ENCODE measurements at regions not wholly inside any gene's neighbourhood (a gene's known extent, or its start where the extent isn't known, plus 50 kb on each side); places are given as distances from the start of the nearest gene placed in this dataset.
"Not testable (repeated sequence)": the region's sequence is repeated elsewhere in the genome, so short reads cannot be mapped to it uniquely, and the experiment has no call there.

- no peak for DNase-seq (ENCODE audit: low spot score)
These were observed 222.9 kb upstream of the FN1 start for GRCh38 chr2:215658635-215659305.

- no peak for DNase-seq (ENCODE audit: low spot score)
These were observed 222.0 kb upstream of the FN1 start for GRCh38 chr2:215657844-215658243.

GRCh38 chr2:215654148-215654819 is 218.4 kb upstream of the FN1 start:
- no peak for DNase-seq (ENCODE audit: low spot score)

GRCh38 chr2:215653344-215654030 is 217.6 kb upstream of the FN1 start:
- no peak for DNase-seq (ENCODE audit: low spot score)

GRCh38 chr2:215652388-215652787 is 216.5 kb upstream of the FN1 start:
- DNase-seq (ENCODE audit: low spot score): no peak

- DNase-seq (ENCODE audit: low spot score): no peak
These were observed 215.5 kb upstream of the FN1 start for GRCh38 chr2:215651412-215651811.

GRCh38 chr2:215644233-215644897 is 208.5 kb upstream of the FN1 start:
- no peak for DNase-seq (ENCODE audit: low spot score)

- DNase-seq (ENCODE audit: low spot score): no peak
These were observed 202.8 kb upstream of the FN1 start for GRCh38 chr2:215638687-215639086.

- no peak for DNase-seq (ENCODE audit: low spot score)
These were observed 201.8 kb upstream of the FN1 start for GRCh38 chr2:215637651-215638050.

GRCh38 chr2:215636816-215637215 is 200.9 kb upstream of the FN1 start:
- DNase-seq (ENCODE audit: low spot score): no peak

GRCh38 chr2:215635788-215636139 is 199.9 kb upstream of the FN1 start:
- DNase-seq (ENCODE audit: low spot score): no peak

- no peak for DNase-seq (ENCODE audit: low spot score)
These were observed 199.4 kb upstream of the FN1 start for GRCh38 chr2:215635071-215635787.

GRCh38 chr2:215633360-215633759 is 197.5 kb upstream of the FN1 start:
- no peak for DNase-seq (ENCODE audit: low spot score)

- no peak for DNase-seq (ENCODE audit: low spot score)
These were observed 195.8 kb upstream of the FN1 start for GRCh38 chr2:215631696-215632095.

GRCh38 chr2:215630796-215631195 is 194.9 kb upstream of the FN1 start:
- DNase-seq (ENCODE audit: low spot score): not testable (repeated sequence)

GRCh38 chr2:215627771-215628170 is 191.9 kb upstream of the FN1 start:
- no peak for DNase-seq (ENCODE audit: low spot score)

- DNase-seq (ENCODE audit: low spot score): no peak
These were observed 191.0 kb upstream of the FN1 start for GRCh38 chr2:215626812-215627281.

- no peak for DNase-seq (ENCODE audit: low spot score)
These were observed 190.2 kb upstream of the FN1 start for GRCh38 chr2:215626063-215626462.

- DNase-seq (ENCODE audit: low spot score): no peak
These were observed 189.3 kb upstream of the FN1 start for GRCh38 chr2:215625207-215625606.

- no peak for DNase-seq (ENCODE audit: low spot score)
These were observed 188.6 kb upstream of the FN1 start for GRCh38 chr2:215624423-215624829.

- DNase-seq (ENCODE audit: low spot score): no peak
These were observed 187.0 kb upstream of the FN1 start for GRCh38 chr2:215622837-215623236.

GRCh38 chr2:215621381-215621780 is 185.5 kb upstream of the FN1 start:
- DNase-seq (ENCODE audit: low spot score): no peak
